H9 (cell line): ENCODE measurements at regions not wholly inside any gene's neighbourhood (a gene's known extent, or its start where the extent isn't known, plus 50 kb on each side); places are given as distances from the start of the nearest gene placed in this dataset.

Experiments used
- DNase-seq: peaks from one replicate; pipeline ENCODE4 v3.0.0-alpha.2; 2017
- H2AFZ ChIP-seq: one replicate; pipeline ENCODE4 v1.6.1; 2013; ENCODE audit warnings: mild to moderate bottlenecking, low read length, control low read depth, moderate library complexity
- H2AK5ac ChIP-seq: 2 replicates; pipeline ENCODE4 v1.6.1; 2013; ENCODE audit warnings: low read length, control low read depth, mixed read lengths; ENCODE audit not compliant: insufficient read length
- H2BK120ac ChIP-seq: one replicate; pipeline ENCODE4 v1.6.1; 2013; ENCODE audit warnings: low read depth, mild to moderate bottlenecking, low read length, control low read depth, inconsistent platforms; ENCODE audit not compliant: poor library complexity, severe bottlenecking
- H2BK12ac ChIP-seq: 2 replicates; pipeline ENCODE4 v1.6.1; 2013; ENCODE audit warnings: low read length, control low read depth, mixed read lengths, low read depth; ENCODE audit not compliant: insufficient read length
- H2BK15ac ChIP-seq: 2 replicates; pipeline ENCODE4 v1.6.1; 2013; ENCODE audit warnings: low read depth, low read length, control low read depth
- H2BK20ac ChIP-seq: one replicate; pipeline ENCODE4 v1.6.1; 2013; ENCODE audit warnings: low read depth, mild to moderate bottlenecking, low read length, control low read depth, inconsistent platforms; ENCODE audit not compliant: poor library complexity, severe bottlenecking
- H2BK5ac ChIP-seq: 2 replicates; pipeline ENCODE4 v1.6.1; 2013; ENCODE audit warnings: low read length, control low read depth, mixed read lengths; ENCODE audit not compliant: insufficient read length
- H3K14ac ChIP-seq: 2 replicates; pipeline ENCODE4 v1.6.1; 2013; ENCODE audit warnings: low read length, control low read depth; ENCODE audit not compliant: insufficient read depth
- H3K18ac ChIP-seq: 2 replicates; pipeline ENCODE4 v1.6.1; 2013; ENCODE audit warnings: low read depth, mild to moderate bottlenecking, mixed read lengths, low read length, control low read depth; ENCODE audit not compliant: insufficient read length
- H3K23ac ChIP-seq: 2 replicates; pipeline ENCODE4 v1.6.1; 2013; ENCODE audit warnings: low read length, control low read depth, mixed read lengths, low read depth; ENCODE audit not compliant: insufficient read length
- H3K23me2 ChIP-seq: 2 replicates; pipeline ENCODE4 v1.6.1; 2013; ENCODE audit warnings: low read depth, mild to moderate bottlenecking, mixed read lengths, low read length, control low read depth; ENCODE audit not compliant: insufficient read length, poor library complexity, severe bottlenecking
- H3K27ac ChIP-seq: 2 replicates; pipeline ENCODE4 v1.5.1; 2013; ENCODE audit warnings: low read length, control low read depth, mixed read lengths, low read depth; ENCODE audit not compliant: insufficient read length
- H3K27me3 ChIP-seq: 2 replicates; pipeline ENCODE4 v1.6.1; 2013; ENCODE audit warnings: low read length, control low read depth, inconsistent platforms; ENCODE audit not compliant: insufficient read depth
- H3K4ac ChIP-seq: 2 replicates; pipeline ENCODE4 v1.6.1; 2013; ENCODE audit warnings: low read depth, mild to moderate bottlenecking, control low read depth, inconsistent platforms, low read length, moderate library complexity
- H3K4me1 ChIP-seq: 2 replicates; pipeline ENCODE4 v1.6.1; 2013; ENCODE audit warnings: low read length, control low read depth, inconsistent platforms; ENCODE audit not compliant: insufficient read depth
- H3K4me2 ChIP-seq: 2 replicates; pipeline ENCODE4 v1.6.1; 2013; ENCODE audit warnings: low read length, control low read depth, mixed read lengths; ENCODE audit not compliant: insufficient read length, insufficient read depth
- H3K56ac ChIP-seq: 2 replicates; pipeline ENCODE4 v1.6.1; 2013; ENCODE audit warnings: low read depth, mild to moderate bottlenecking, mixed read lengths, low read length, control low read depth; ENCODE audit not compliant: insufficient read length
- H3K79me1 ChIP-seq: 2 replicates; pipeline ENCODE4 v1.6.1; 2013; ENCODE audit warnings: low read depth, mild to moderate bottlenecking, moderate library complexity, low read length, control low read depth, inconsistent platforms; ENCODE audit not compliant: insufficient read depth, poor library complexity, severe bottlenecking
- H3K79me2 ChIP-seq: 2 replicates; pipeline ENCODE4 v1.6.1; 2013; ENCODE audit warnings: low read length, control low read depth, inconsistent platforms; ENCODE audit not compliant: insufficient read depth
- H3K9ac ChIP-seq: 2 replicates; pipeline ENCODE4 v1.6.1; 2013; ENCODE audit warnings: low read length, control low read depth, mixed read lengths; ENCODE audit not compliant: insufficient read length; ENCODE audit errors: extremely low read depth
- H3K9me3 ChIP-seq: one replicate; pipeline ENCODE4 v1.6.1; 2013; ENCODE audit warnings: low read depth, low read length, inconsistent platforms; ENCODE audit not compliant: control insufficient read depth
- H3T11ph ChIP-seq: one replicate; pipeline ENCODE4 v1.6.1; 2013; ENCODE audit warnings: mild to moderate bottlenecking, low read length, control low read depth, inconsistent platforms
- H4K20me1 ChIP-seq: one replicate; pipeline ENCODE4 v1.6.1; 2013; ENCODE audit not compliant: control insufficient read depth, insufficient read length, insufficient read depth
- H4K5ac ChIP-seq: 2 replicates; pipeline ENCODE4 v1.6.1; 2013; ENCODE audit warnings: low read depth, mild to moderate bottlenecking, mixed read lengths, low read length, control low read depth; ENCODE audit not compliant: insufficient read length
- H4K8ac ChIP-seq: replicated peaks from 2 replicates; pipeline ENCODE4 v1.6.1; 2013; ENCODE audit warnings: low read length, control low read depth, mixed read lengths, low read depth; ENCODE audit not compliant: insufficient read length
- H4K91ac ChIP-seq: 2 replicates; pipeline ENCODE4 v1.6.1; 2013; ENCODE audit warnings: low read depth, mild to moderate bottlenecking, moderate library complexity, mixed read lengths, low read length, control low read depth; ENCODE audit not compliant: insufficient read length
- H3K27ac Mint-ChIP-seq, 3 experiments: 2 replicates in 2 of 3; 3 replicates in 1 of 3; pipeline ENCODE4 v1.8.0; 2020 to 2021; ENCODE audit warnings: mixed read lengths in 3 of 3, mild to moderate bottlenecking in 1 of 3, moderate library complexity in 1 of 3
- H3K27me3 Mint-ChIP-seq: 2 replicates; pipeline ENCODE4 v1.8.0; 2021; ENCODE audit warnings: low read depth, mild to moderate bottlenecking, moderate library complexity, mixed read lengths
- H3K36me3 Mint-ChIP-seq, 3 experiments: 2 replicates in 2 of 3; 3 replicates in 1 of 3; pipeline ENCODE4 v1.8.0; 2020 to 2021; ENCODE audit warnings: low read depth in 3 of 3, mixed read lengths in 3 of 3; ENCODE audit not compliant: insufficient read depth in 1 of 3
- H3K4me1 Mint-ChIP-seq, 2 experiments: 2 replicates each; pipeline ENCODE4 v1.8.0; 2020; ENCODE audit warnings: mixed read lengths in 2 of 2
- H3K4me3 Mint-ChIP-seq, 2 experiments: 2 replicates in 1 of 2; 3 replicates in 1 of 2; pipeline ENCODE4 v1.8.0; 2020 to 2021; ENCODE audit warnings: mild to moderate bottlenecking in 2 of 2, mixed read lengths in 2 of 2, moderate library complexity in 1 of 2
- H3K9me3 Mint-ChIP-seq, 2 experiments: 2 replicates in 1 of 2; 3 replicates in 1 of 2; pipeline ENCODE4 v1.8.0; 2020; ENCODE audit warnings: mild to moderate bottlenecking in 2 of 2, mixed read lengths in 2 of 2, moderate library complexity in 1 of 2
- WGBS: extraction: QIAGEN DNeasy Blood & Tissue Kit; methylation state at CpG from one replicate; pipeline ENCODE4 v1.1.7; 2013; ENCODE audit warnings: missing lambda C conversion rate, low lambda C conversion rate, mixed read lengths; ENCODE audit not compliant: insufficient read length; ENCODE audit errors: extremely low coverage; 5-methylcytosine and 5-hydroxymethylcytosine counted together
- TF ChIP-seq, protein P1 (sequence below): fragments of 200-600 bp; sonication (generic); conservative IDR thresholded peaks from 3 replicates; pipeline ENCODE4 v1.8.0; 2021; ENCODE audit warnings: antibody characterized with exemption, mild to moderate bottlenecking

- no peak overlapping the region for H2BK12ac ChIP-seq
- H2BK120ac ChIP-seq, result no peak overlapping the region
- no peak overlapping the region for H4K5ac ChIP-seq
- H4K20me1 ChIP-seq, result no peaks in the 10 kb centered on the region
- no peak overlapping the region for H2BK5ac ChIP-seq
- H2BK20ac ChIP-seq, result no peak overlapping the region
- no peak overlapping the region for H3K27ac Mint-ChIP-seq
- H3K23me2 ChIP-seq, result no peaks in the 10 kb centered on the region
- DNase-seq, result no peak
- no peak overlapping the region for H3K14ac ChIP-seq
- H3K9me3 ChIP-seq, result no peaks in the 10 kb centered on the region
- no CpG with 5 or more reads among the region's 41 CpGs for WGBS
- no peak overlapping the region for H3K23ac ChIP-seq
- no peak overlapping the region for H3K4me2 ChIP-seq
- no peaks in the 10 kb centered on the region for H3K27me3 ChIP-seq
- H3K56ac ChIP-seq, result no peak overlapping the region
- no peak overlapping the region for H3K27ac ChIP-seq
- H3K36me3 Mint-ChIP-seq, result no peaks in the 10 kb centered on the region
- no peak overlapping the region for H3K4ac ChIP-seq
- no peak overlapping the region for H2AFZ ChIP-seq
- H3K4me3 Mint-ChIP-seq, result no peak overlapping the region
- H3K4me1 ChIP-seq, result no peaks in the 10 kb centered on the region
- H2AK5ac ChIP-seq, result no peak overlapping the region
- no peaks in the 10 kb centered on the region for H3K79me2 ChIP-seq
- H4K91ac ChIP-seq, result no peak overlapping the region
- no peak overlapping the region for H2BK15ac ChIP-seq
- H3K4me1 Mint-ChIP-seq, result no peaks in the 10 kb centered on the region
- no peak overlapping the region for H3K9ac ChIP-seq
- no peaks in the 10 kb centered on the region; a peak in 1 of 5 replicates for H3K9me3 Mint-ChIP-seq
- H4K8ac ChIP-seq, result no peak overlapping the region
- no peak overlapping the region for H3K18ac ChIP-seq
- H3K27me3 Mint-ChIP-seq, result peaks cover 10% of the 10 kb centered on the region
- H3K79me1 ChIP-seq, result no peaks in the 10 kb centered on the region
- no peak overlapping the region for H3T11ph ChIP-seq
- TF ChIP-seq, protein P1, sequence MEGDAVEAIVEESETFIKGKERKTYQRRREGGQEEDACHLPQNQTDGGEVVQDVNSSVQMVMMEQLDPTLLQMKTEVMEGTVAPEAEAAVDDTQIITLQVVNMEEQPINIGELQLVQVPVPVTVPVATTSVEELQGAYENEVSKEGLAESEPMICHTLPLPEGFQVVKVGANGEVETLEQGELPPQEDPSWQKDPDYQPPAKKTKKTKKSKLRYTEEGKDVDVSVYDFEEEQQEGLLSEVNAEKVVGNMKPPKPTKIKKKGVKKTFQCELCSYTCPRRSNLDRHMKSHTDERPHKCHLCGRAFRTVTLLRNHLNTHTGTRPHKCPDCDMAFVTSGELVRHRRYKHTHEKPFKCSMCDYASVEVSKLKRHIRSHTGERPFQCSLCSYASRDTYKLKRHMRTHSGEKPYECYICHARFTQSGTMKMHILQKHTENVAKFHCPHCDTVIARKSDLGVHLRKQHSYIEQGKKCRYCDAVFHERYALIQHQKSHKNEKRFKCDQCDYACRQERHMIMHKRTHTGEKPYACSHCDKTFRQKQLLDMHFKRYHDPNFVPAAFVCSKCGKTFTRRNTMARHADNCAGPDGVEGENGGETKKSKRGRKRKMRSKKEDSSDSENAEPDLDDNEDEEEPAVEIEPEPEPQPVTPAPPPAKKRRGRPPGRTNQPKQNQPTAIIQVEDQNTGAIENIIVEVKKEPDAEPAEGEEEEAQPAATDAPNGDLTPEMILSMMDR, result no peak
Measured at GRCh38 chr2:238633426-238634328, 206.9 kb downstream of the ASB1 start.
